Smooth muscle cell (in vitro differentiated cells): ENCODE measurements at regions not wholly inside any gene's neighbourhood (a gene's known extent, or its start where the extent isn't known, plus 50 kb on each side); places are given as distances from the start of the nearest gene placed in this dataset.
A peak's percentile ranks its signal among the peaks of the same experiment; 100 is the strongest.

ENCODE experiments used
- DNase-seq: peaks from one replicate; lab custom pipeline; 2025; ENCODE audit not compliant: unreplicated experiment; lab: John Stamatoyannopoulos, UW
- H2AFZ ChIP-seq: fragments of 200-600 bp; sonication (generic); 2 replicates; pipeline ENCODE4 v1.6.0; 2016; ENCODE audit warnings: antibody characterized with exemption, low read depth, mild to moderate bottlenecking
- H3F3A ChIP-seq: fragments of 200-600 bp; sonication (generic); 2 replicates; pipeline ENCODE4 v1.6.0; 2017; ENCODE audit warnings: antibody characterized with exemption, low read depth
- H3K27ac ChIP-seq: fragments of 200-600 bp; sonication (generic); 2 replicates; pipeline ENCODE4 v1.5.1; 2016; ENCODE audit warnings: low read depth, mild to moderate bottlenecking
- H3K27me3 ChIP-seq: fragments of 200-600 bp; sonication (generic); 2 replicates; pipeline ENCODE4 v1.6.1; 2016; ENCODE audit warnings: low read depth, mild to moderate bottlenecking
- H3K36me3 ChIP-seq: fragments of 200-600 bp; sonication (generic); 2 replicates; pipeline ENCODE4 v1.5.1; 2016; ENCODE audit warnings: low read depth
- H3K4me1 ChIP-seq: fragments of 200-600 bp; sonication (generic); 2 replicates; pipeline ENCODE4 v1.5.1; 2016; ENCODE audit warnings: low read depth
- H3K4me2 ChIP-seq: fragments of 200-600 bp; sonication (generic); 2 replicates; pipeline ENCODE4 v1.6.0; 2016; ENCODE audit warnings: mild to moderate bottlenecking
- H3K4me3 ChIP-seq: fragments of 200-600 bp; sonication (generic); 2 replicates; pipeline ENCODE4 v1.5.1; 2016; ENCODE audit warnings: mild to moderate bottlenecking
- H3K79me2 ChIP-seq: fragments of 200-600 bp; sonication (generic); 2 replicates; pipeline ENCODE4 v1.6.0; 2016; ENCODE audit warnings: low read depth, mild to moderate bottlenecking
- H3K9ac ChIP-seq: fragments of 200-600 bp; sonication (generic); 2 replicates; pipeline ENCODE4 v1.6.0; 2016; ENCODE audit warnings: low read depth
- H3K9me3 ChIP-seq: fragments of 200-600 bp; sonication (generic); replicated peaks from 2 replicates; pipeline ENCODE4 v1.5.1; 2016; ENCODE audit warnings: low read depth
- H4K20me1 ChIP-seq: fragments of 200-600 bp; sonication (generic); 2 replicates; pipeline ENCODE4 v1.6.0; 2016; ENCODE audit warnings: low read depth
- CTCF ChIP-seq: fragments of 200-600 bp; sonication (generic); IDR thresholded peaks from 2 replicates; pipeline ENCODE4 v1.5.1; 2017; ENCODE audit warnings: borderline replicate concordance, mild to moderate bottlenecking, antibody characterized with exemption; ENCODE audit not compliant: insufficient read depth, poor library complexity, severe bottlenecking
- WGBS: methylation state at CpG from one replicate; pipeline ENCODE4 v1.1.7; 2016; ENCODE audit warnings: low lambda C conversion rate; 5-methylcytosine and 5-hydroxymethylcytosine counted together

DNA sequence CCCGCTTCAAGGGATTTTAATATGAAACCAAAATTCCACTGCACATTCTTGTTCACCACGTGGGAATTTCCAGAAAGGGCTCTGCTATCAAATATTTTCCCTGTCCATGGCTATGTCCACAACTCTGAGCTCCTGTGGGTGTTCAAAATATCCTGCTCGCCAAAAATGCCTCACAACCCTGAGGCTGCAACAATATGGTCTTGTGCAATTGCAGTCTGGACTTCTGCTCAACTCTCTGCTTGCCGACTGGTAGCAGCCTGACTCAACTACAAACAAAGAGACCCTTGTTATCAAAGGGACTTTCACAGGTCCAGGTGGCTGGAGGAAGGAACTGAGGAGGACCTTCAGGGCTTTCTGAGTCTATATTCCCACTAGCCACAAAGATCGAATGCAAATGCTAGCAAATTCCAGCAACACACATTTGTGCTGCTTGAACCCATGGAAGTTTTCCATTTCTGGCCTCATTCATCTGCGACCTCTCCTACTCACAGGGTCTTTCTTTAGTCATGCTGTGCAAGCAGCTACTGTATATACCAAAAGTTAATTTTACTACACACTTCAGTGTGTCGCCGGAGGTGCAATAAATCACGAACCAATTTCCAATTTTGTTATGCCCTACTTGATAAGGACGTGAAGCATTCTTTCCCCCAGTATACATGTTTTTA is 169.2 kb upstream of the SLC30A5 start:
- H3K27ac ChIP-seq: peak overlapping the region; percentile 64
- no peaks in the 10 kb centered on the region for H4K20me1 ChIP-seq
- peaks cover 9% of the 10 kb centered on the region for H3K4me1 ChIP-seq
- no peaks in the 10 kb centered on the region for H3K27me3 ChIP-seq
- H3K4me2 ChIP-seq: peak overlapping the region; percentile 47
- no peaks in the 10 kb centered on the region for H3K79me2 ChIP-seq
- H3K9me3 ChIP-seq: no peaks in the 10 kb centered on the region
- H3K4me3 ChIP-seq: no peak overlapping the region
- H2AFZ ChIP-seq: peak overlapping the region; percentile 2
- H3F3A ChIP-seq: no peaks in the 10 kb centered on the region
- H3K36me3 ChIP-seq: no peaks in the 10 kb centered on the region
- no peak for DNase-seq
- no peak for TF ChIP-seq CTCF
- 38% methylated on average over 10 of the region's 10 CpGs for WGBS
- H3K9ac ChIP-seq: no peak overlapping the region

DNA sequence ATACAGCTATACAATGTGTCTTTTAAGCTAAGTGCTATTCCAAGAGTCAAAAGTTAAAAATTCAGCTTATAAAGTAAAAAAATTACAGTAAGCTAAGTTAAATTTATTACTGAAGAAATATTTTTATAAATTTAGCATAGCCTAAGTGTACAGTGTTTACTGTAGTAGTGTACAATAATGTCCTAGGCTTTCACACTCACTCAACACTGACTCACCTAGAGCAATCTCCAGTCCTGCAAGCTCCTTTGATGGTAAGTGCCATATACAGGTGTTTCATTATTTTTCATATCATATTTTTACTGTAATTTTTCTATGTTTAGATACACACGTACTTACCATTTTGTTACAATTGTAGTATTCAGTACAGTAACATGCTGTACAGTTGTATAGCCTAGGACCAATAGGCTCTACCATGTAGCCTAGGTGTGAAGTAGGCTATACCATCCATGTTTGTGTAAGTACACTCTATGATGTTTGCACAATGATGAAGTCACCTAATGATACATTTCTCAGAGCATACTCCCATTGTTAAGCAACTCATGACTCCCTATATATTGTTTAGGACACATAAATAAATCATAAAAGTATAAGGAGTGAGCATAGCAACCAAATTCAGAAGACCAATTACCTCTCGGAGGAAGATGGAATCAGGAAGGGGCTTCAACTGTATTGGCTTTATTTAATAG is 165.1 kb upstream of the SLC30A5 start:
- Histone ChIP-seq H3K9me3 (no peaks in the 10 kb centered on the region), H2AFZ (no peak overlapping the region), H3K79me2 (no peaks in the 10 kb centered on the region), H4K20me1 (no peaks in the 10 kb centered on the region), H3K4me1 (peaks cover 8% of the 10 kb centered on the region), H3K9ac (no peak overlapping the region), H3F3A (no peaks in the 10 kb centered on the region), H3K27me3 (no peaks in the 10 kb centered on the region), H3K36me3 (no peaks in the 10 kb centered on the region), H3K27ac (no peak overlapping the region), H3K4me2 (no peak overlapping the region), H3K4me3 (no peak overlapping the region)
- no peak for DNase-seq
- WGBS: 94% methylated on average over 2 of the region's 2 CpGs
- no peak for TF ChIP-seq CTCF

DNA sequence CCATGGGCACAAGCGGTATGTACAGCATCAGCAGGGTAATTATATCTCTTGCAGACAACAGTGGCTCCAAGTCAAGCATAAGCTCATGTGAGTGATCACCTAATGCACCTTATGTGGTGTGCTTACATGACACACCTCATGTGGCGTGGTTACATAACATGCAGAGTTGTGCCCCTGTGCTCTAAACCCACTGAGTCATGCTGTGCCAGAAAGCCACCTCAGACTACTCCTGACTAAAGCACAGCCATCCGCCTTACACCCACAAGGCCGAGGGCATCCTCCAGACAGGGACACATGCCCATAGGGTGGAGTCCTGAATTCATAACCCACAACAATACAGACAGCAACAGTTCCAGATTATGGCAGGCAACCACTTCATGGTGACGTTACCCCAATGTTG is 163.7 kb upstream of the SLC30A5 start:
- H3K27ac ChIP-seq: no peak overlapping the region
- H3K4me1 ChIP-seq: peaks cover under 1% of the 10 kb centered on the region
- no peak overlapping the region for H3K9ac ChIP-seq
- H3K79me2 ChIP-seq: no peaks in the 10 kb centered on the region
- H3K36me3 ChIP-seq: no peaks in the 10 kb centered on the region
- no peak for DNase-seq
- no peak overlapping the region for H3K4me2 ChIP-seq
- H2AFZ ChIP-seq: no peak overlapping the region
- no peaks in the 10 kb centered on the region for H3K27me3 ChIP-seq
- H3F3A ChIP-seq: no peaks in the 10 kb centered on the region
- H3K4me3 ChIP-seq: no peak overlapping the region
- WGBS: 93% methylated on average over 5 of the region's 5 CpGs
- TF ChIP-seq CTCF: no peak
- no peaks in the 10 kb centered on the region for H4K20me1 ChIP-seq
- H3K9me3 ChIP-seq: no peaks in the 10 kb centered on the region
